ENCODE measurements at regions not wholly inside any gene's neighbourhood (a gene's known extent, or its start where the extent isn't known, plus 50 kb on each side); places are given as distances from the start of the nearest gene placed in this dataset.

DNA sequence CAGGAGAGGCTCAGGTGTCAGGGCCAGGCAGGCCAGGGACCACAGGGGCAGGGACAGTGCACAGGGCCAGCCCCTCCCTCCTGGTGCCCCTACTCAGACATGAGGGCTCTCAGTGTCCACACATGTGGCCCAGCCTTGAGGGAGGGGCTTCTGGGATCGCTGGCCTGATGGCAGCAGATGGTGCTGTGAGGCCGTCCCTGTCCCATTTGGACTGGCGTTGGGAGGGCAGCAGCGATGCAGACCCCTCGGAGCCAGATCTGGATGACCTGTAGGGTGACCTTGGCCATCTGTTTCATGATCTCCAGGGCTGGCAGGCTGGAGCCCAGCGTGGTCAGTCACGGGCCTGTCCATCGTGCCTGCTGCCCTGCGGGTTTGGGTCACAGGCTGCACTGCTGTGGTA, 377.6 kb downstream of the TMEM121 start:
- Histone ChIP-seq H3K4me2 (no peak overlapping the region), H3K36me3 (ENCODE audit: insufficient read depth) (no peaks in the 10 kb centered on the region), H3K9me2 (ENCODE audit: insufficient read depth) (no peaks in the 10 kb centered on the region), H3F3A (replicated peaks; ENCODE audit: low read depth) (no peaks in the 10 kb centered on the region), H3K4me3 (no peak overlapping the region), H3K27ac (ENCODE audit: low read depth) (no peak overlapping the region), H3K79me2 (replicated peaks; ENCODE audit: insufficient read depth) (no peaks in the 10 kb centered on the region), H3K27me3 (ENCODE audit: insufficient read depth) (no peaks in the 10 kb centered on the region), H4K20me1 (replicated peaks; ENCODE audit: insufficient read depth) (no peaks in the 10 kb centered on the region), H2AFZ (no peak overlapping the region), H3K4me1 (ENCODE audit: insufficient read depth) (no peaks in the 10 kb centered on the region)
- Mint-ChIP-seq H3K9me3 (peaks cover 86% of the 10 kb centered on the region), H3K27ac (no peak overlapping the region), H3K4me1 (no peaks in the 10 kb centered on the region), H3K4me3 (no peak overlapping the region), H3K36me3 (ENCODE audit: low read depth) (peaks cover 36% of the 10 kb centered on the region), H3K27me3 (ENCODE audit: insufficient read depth, low read depth, poor library complexity) (peaks cover 4% of the 10 kb centered on the region)
- DNase-seq (ENCODE audit: low spot score): no peak
- TF ChIP-seq ZNF331 (CRISPR knock-in tag; IDR thresholded peaks at IDR 0.05; ENCODE audit: low read depth) (no peak), CREB1 (CRISPR knock-in tag; IDR thresholded peaks at IDR 0.05; ENCODE audit: low read depth) (no peak), ZNF114 (CRISPR knock-in tag; IDR thresholded peaks at IDR 0.05) (no peak), NANOG (IDR thresholded peaks at IDR 0.05; ENCODE audit: borderline replicate concordance) (no peak), EZH2 (IDR thresholded peaks at IDR 0.05; ENCODE audit: low read depth, unreplicated experiment) (no peak), JUNB (IDR thresholded peaks at IDR 0.05; ENCODE audit: unreplicated experiment) (no peak), STAT1 (IDR thresholded peaks at IDR 0.05; ENCODE audit: unreplicated experiment) (no peak), POLR2AphosphoS5 (IDR thresholded peaks at IDR 0.05; ENCODE audit: low read depth) (no peak), EZH2phosphoT487 (IDR thresholded peaks at IDR 0.05; ENCODE audit: unreplicated experiment) (no peak)
- TF ChIP-seq, protein P1, sequence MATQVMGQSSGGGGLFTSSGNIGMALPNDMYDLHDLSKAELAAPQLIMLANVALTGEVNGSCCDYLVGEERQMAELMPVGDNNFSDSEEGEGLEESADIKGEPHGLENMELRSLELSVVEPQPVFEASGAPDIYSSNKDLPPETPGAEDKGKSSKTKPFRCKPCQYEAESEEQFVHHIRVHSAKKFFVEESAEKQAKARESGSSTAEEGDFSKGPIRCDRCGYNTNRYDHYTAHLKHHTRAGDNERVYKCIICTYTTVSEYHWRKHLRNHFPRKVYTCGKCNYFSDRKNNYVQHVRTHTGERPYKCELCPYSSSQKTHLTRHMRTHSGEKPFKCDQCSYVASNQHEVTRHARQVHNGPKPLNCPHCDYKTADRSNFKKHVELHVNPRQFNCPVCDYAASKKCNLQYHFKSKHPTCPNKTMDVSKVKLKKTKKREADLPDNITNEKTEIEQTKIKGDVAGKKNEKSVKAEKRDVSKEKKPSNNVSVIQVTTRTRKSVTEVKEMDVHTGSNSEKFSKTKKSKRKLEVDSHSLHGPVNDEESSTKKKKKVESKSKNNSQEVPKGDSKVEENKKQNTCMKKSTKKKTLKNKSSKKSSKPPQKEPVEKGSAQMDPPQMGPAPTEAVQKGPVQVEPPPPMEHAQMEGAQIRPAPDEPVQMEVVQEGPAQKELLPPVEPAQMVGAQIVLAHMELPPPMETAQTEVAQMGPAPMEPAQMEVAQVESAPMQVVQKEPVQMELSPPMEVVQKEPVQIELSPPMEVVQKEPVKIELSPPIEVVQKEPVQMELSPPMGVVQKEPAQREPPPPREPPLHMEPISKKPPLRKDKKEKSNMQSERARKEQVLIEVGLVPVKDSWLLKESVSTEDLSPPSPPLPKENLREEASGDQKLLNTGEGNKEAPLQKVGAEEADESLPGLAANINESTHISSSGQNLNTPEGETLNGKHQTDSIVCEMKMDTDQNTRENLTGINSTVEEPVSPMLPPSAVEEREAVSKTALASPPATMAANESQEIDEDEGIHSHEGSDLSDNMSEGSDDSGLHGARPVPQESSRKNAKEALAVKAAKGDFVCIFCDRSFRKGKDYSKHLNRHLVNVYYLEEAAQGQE (IDR thresholded peaks at IDR 0.05; ENCODE audit: unreplicated experiment): no peak
- TF ChIP-seq, protein P2, sequence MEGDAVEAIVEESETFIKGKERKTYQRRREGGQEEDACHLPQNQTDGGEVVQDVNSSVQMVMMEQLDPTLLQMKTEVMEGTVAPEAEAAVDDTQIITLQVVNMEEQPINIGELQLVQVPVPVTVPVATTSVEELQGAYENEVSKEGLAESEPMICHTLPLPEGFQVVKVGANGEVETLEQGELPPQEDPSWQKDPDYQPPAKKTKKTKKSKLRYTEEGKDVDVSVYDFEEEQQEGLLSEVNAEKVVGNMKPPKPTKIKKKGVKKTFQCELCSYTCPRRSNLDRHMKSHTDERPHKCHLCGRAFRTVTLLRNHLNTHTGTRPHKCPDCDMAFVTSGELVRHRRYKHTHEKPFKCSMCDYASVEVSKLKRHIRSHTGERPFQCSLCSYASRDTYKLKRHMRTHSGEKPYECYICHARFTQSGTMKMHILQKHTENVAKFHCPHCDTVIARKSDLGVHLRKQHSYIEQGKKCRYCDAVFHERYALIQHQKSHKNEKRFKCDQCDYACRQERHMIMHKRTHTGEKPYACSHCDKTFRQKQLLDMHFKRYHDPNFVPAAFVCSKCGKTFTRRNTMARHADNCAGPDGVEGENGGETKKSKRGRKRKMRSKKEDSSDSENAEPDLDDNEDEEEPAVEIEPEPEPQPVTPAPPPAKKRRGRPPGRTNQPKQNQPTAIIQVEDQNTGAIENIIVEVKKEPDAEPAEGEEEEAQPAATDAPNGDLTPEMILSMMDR (conservative IDR thresholded peaks at IDR 0.05; ENCODE audit: low read depth in 2 of 2): no peak
- TF ChIP-seq, protein P3, sequence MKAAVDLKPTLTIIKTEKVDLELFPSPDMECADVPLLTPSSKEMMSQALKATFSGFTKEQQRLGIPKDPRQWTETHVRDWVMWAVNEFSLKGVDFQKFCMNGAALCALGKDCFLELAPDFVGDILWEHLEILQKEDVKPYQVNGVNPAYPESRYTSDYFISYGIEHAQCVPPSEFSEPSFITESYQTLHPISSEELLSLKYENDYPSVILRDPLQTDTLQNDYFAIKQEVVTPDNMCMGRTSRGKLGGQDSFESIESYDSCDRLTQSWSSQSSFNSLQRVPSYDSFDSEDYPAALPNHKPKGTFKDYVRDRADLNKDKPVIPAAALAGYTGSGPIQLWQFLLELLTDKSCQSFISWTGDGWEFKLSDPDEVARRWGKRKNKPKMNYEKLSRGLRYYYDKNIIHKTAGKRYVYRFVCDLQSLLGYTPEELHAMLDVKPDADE (IDR thresholded peaks at IDR 0.05): no peak
- TF ChIP-seq, protein P4, sequence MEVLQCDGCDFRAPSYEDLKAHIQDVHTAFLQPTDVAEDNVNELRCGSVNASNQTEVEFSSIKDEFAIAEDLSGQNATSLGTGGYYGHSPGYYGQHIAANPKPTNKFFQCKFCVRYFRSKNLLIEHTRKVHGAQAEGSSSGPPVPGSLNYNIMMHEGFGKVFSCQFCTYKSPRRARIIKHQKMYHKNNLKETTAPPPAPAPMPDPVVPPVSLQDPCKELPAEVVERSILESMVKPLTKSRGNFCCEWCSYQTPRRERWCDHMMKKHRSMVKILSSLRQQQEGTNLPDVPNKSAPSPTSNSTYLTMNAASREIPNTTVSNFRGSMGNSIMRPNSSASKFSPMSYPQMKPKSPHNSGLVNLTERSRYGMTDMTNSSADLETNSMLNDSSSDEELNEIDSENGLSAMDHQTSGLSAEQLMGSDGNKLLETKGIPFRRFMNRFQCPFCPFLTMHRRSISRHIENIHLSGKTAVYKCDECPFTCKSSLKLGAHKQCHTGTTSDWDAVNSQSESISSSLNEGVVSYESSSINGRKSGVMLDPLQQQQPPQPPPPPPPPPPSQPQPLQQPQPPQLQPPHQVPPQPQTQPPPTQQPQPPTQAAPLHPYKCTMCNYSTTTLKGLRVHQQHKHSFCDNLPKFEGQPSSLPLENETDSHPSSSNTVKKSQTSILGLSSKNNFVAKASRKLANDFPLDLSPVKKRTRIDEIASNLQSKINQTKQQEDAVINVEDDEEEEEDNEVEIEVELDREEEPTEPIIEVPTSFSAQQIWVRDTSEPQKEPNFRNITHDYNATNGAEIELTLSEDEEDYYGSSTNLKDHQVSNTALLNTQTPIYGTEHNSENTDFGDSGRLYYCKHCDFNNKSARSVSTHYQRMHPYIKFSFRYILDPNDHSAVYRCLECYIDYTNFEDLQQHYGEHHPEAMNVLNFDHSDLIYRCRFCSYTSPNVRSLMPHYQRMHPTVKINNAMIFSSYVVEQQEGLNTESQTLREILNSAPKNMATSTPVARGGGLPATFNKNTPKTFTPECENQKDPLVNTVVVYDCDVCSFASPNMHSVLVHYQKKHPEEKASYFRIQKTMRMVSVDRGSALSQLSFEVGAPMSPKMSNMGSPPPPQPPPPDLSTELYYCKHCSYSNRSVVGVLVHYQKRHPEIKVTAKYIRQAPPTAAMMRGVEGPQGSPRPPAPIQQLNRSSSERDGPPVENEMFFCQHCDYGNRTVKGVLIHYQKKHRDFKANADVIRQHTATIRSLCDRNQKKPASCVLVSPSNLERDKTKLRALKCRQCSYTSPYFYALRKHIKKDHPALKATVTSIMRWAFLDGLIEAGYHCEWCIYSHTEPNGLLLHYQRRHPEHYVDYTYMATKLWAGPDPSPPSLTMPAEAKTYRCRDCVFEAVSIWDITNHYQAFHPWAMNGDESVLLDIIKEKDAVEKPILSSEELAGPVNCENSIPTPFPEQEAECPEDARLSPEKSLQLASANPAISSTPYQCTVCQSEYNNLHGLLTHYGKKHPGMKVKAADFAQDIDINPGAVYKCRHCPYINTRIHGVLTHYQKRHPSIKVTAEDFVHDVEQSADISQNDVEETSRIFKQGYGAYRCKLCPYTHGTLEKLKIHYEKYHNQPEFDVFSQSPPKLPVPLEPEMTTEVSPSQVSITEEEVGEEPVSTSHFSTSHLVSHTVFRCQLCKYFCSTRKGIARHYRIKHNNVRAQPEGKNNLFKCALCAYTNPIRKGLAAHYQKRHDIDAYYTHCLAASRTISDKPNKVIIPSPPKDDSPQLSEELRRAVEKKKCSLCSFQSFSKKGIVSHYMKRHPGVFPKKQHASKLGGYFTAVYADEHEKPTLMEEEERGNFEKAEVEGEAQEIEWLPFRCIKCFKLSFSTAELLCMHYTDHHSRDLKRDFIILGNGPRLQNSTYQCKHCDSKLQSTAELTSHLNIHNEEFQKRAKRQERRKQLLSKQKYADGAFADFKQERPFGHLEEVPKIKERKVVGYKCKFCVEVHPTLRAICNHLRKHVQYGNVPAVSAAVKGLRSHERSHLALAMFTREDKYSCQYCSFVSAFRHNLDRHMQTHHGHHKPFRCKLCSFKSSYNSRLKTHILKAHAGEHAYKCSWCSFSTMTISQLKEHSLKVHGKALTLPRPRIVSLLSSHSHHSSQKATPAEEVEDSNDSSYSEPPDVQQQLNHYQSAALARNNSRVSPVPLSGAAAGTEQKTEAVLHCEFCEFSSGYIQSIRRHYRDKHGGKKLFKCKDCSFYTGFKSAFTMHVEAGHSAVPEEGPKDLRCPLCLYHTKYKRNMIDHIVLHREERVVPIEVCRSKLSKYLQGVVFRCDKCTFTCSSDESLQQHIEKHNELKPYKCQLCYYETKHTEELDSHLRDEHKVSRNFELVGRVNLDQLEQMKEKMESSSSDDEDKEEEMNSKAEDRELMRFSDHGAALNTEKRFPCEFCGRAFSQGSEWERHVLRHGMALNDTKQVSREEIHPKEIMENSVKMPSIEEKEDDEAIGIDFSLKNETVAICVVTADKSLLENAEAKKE (CRISPR knock-in tag; IDR thresholded peaks at IDR 0.05): no peak
- ATAC-seq: no peak
